SK-N-SH (cell line): ENCODE measurements at regions not wholly inside any gene's neighbourhood (a gene's known extent, or its start where the extent isn't known, plus 50 kb on each side); places are given as distances from the start of the nearest gene placed in this dataset.

Source experiments
- CTCF ChIA-PET: fragments of 300-600, 350-600 bp; formaldehyde crosslinking; extraction: SDS; loops from one replicate; lab custom pipeline; 2021; lab: Yijun Ruan, JAX
- POLR2A ChIA-PET: fragments of 350-600 bp; sonication (Branson Sonifier 250); formaldehyde crosslinking; extraction: SDS; loops from one replicate; lab custom pipeline; 2020; ENCODE audit warnings: antibody characterized with exemption, inconsistent platforms; lab: Yijun Ruan, JAX
- DNase-seq: peaks from one replicate; pipeline ENCODE4 v3.0.0; 2012
- H2AFZ ChIP-seq: fragments of 200-600 bp; sonication (generic); 2 replicates; pipeline ENCODE4 v1.8.1; 2016; ENCODE audit warnings: antibody characterized with exemption, mild to moderate bottlenecking, low read depth
- H3F3A ChIP-seq: fragments of 200-600 bp; sonication (generic); replicated peaks from 2 replicates; pipeline ENCODE3; 2016; ENCODE audit warnings: antibody characterized with exemption, mild to moderate bottlenecking; ENCODE audit not compliant: insufficient read depth
- H3K27ac ChIP-seq, 2 experiments: fragments of 200-500 bp in 1 of 2; fragments of 200-600 bp in 1 of 2; sonication (Bioruptor generic) in 1 of 2; sonication (generic), shearing (Covaris generic) in 1 of 2; 2 replicates each; pipeline versions ENCODE4 v1.5.1 to v1.6.1; 2014 to 2016; ENCODE audit warnings: low read depth in 2 of 2, inconsistent platforms in 1 of 2, low read length in 1 of 2, mild to moderate bottlenecking in 1 of 2, mixed read lengths in 1 of 2
- H3K27me3 ChIP-seq: fragments of 200-600 bp; sonication (generic), shearing (Covaris generic); 2 replicates; pipeline ENCODE4 v1.6.1; 2016; ENCODE audit warnings: mixed run types; ENCODE audit not compliant: insufficient read depth
- H3K36me3 ChIP-seq, 2 experiments: fragments of 200-500 bp in 1 of 2; fragments of 200-600 bp in 1 of 2; sonication (Bioruptor generic) in 1 of 2; sonication (generic) in 1 of 2; replicated peaks in 1 of 2; 2 replicates each; pipeline versions ENCODE3 to v1.5.1; 2014 to 2016; ENCODE audit warnings: low read length in 1 of 2, mild to moderate bottlenecking in 1 of 2; ENCODE audit not compliant: insufficient read depth in 2 of 2, control insufficient read depth in 1 of 2
- H3K4me1 ChIP-seq, 2 experiments: fragments of 200-500 bp in 1 of 2; fragments of 200-600 bp in 1 of 2; sonication (Bioruptor generic) in 1 of 2; sonication (generic), shearing (Covaris generic) in 1 of 2; 2 replicates each; pipeline versions ENCODE4 v1.5.1 to v1.6.1; 2014 to 2016; ENCODE audit warnings: low read depth in 1 of 2, low read length in 1 of 2, mixed run types in 1 of 2; ENCODE audit not compliant: insufficient read depth in 2 of 2, control insufficient read depth in 1 of 2
- H3K4me2 ChIP-seq: fragments of 200-600 bp; sonication (generic), shearing (Covaris generic); 2 replicates; pipeline ENCODE4 v1.6.1; 2017; ENCODE audit warnings: mixed run types
- H3K4me3 ChIP-seq, 2 experiments: fragments of 200-500 bp in 1 of 2; fragments of 200-600 bp in 1 of 2; sonication (Bioruptor generic) in 1 of 2; sonication (generic), shearing (Covaris generic) in 1 of 2; 2 replicates each; pipeline versions ENCODE4 v1.5.1 to v1.8.1; 2014 to 2016; ENCODE audit warnings: low read depth in 2 of 2, inconsistent platforms in 1 of 2, low read length in 1 of 2, mild to moderate bottlenecking in 1 of 2, mixed read lengths in 1 of 2, moderate library complexity in 1 of 2
- H3K79me2 ChIP-seq: fragments of 200-600 bp; sonication (generic); 2 replicates; pipeline ENCODE4 v1.8.1; 2017; ENCODE audit warnings: mild to moderate bottlenecking; ENCODE audit not compliant: insufficient read depth
- H3K9ac ChIP-seq: fragments of 200-600 bp; sonication (generic); 2 replicates; pipeline ENCODE4 v1.6.1; 2017; ENCODE audit warnings: mixed run types
- H3K9me2 ChIP-seq: fragments of 200-600 bp; sonication (generic); 2 replicates; pipeline ENCODE4 v1.6.1; 2017; ENCODE audit warnings: mixed run types
- H3K9me3 ChIP-seq: fragments of 200-600 bp; sonication (generic); 2 replicates; pipeline ENCODE4 v1.6.1; 2017; ENCODE audit warnings: mixed run types, mild to moderate bottlenecking, moderate library complexity
- H4K20me1 ChIP-seq: fragments of 200-600 bp; sonication (generic); 2 replicates; pipeline ENCODE4 v1.6.1; 2017; ENCODE audit warnings: mild to moderate bottlenecking, mixed run types; ENCODE audit not compliant: insufficient read depth
- ELF1 ChIP-seq: IDR thresholded peaks from 2 replicates; pipeline ENCODE4 v1.4.0; 2012
- FOXJ3 ChIP-seq: sonication (generic); formaldehyde crosslinking; IDR thresholded peaks from 2 replicates; pipeline ENCODE4 v1.5.1; 2020; ENCODE audit warnings: mild to moderate bottlenecking, missing genetic modification reagents
- FOXM1 ChIP-seq: IDR thresholded peaks from 2 replicates; pipeline ENCODE4 v1.4.0; 2012; ENCODE audit warnings: low read depth, mild to moderate bottlenecking
- MEF2A ChIP-seq: IDR thresholded peaks from 2 replicates; pipeline ENCODE4 v1.4.0; 2012; ENCODE audit warnings: low read depth, borderline replicate concordance
- MXI1 ChIP-seq: IDR thresholded peaks from 2 replicates; pipeline ENCODE4 v1.6.1; 2012; ENCODE audit warnings: mild to moderate bottlenecking, low read depth, low read length, improper control_type of control experiment
- PBX3 ChIP-seq: IDR thresholded peaks from 2 replicates; pipeline ENCODE4; 2012
- REST ChIP-seq: IDR thresholded peaks from 2 replicates; pipeline ENCODE4 v1.6.1; 2012; ENCODE audit warnings: mild to moderate bottlenecking, low read depth, low read length, moderate library complexity
- RXRA ChIP-seq: IDR thresholded peaks from 2 replicates; pipeline ENCODE4 v1.4.0; 2012; ENCODE audit warnings: low read depth, mild to moderate bottlenecking, borderline replicate concordance
- SIN3A ChIP-seq: IDR thresholded peaks from 2 replicates; pipeline ENCODE4 v1.6.1; 2012; ENCODE audit warnings: low read depth, mild to moderate bottlenecking, low read length, moderate library complexity, borderline replicate concordance
- TAF1 ChIP-seq: IDR thresholded peaks from 2 replicates; pipeline ENCODE4 v1.6.1; 2012; ENCODE audit warnings: low read depth, mild to moderate bottlenecking, low read length, moderate library complexity, borderline replicate concordance
- TEAD4 ChIP-seq: IDR thresholded peaks from 2 replicates; pipeline ENCODE4 v1.4.0; 2012; ENCODE audit warnings: mild to moderate bottlenecking, borderline replicate concordance; ENCODE audit not compliant: insufficient read depth
- WGBS: methylation state at CpG from one replicate; pipeline ENCODE4 v1.1.6; 2017; ENCODE audit warnings: low lambda C conversion rate; 5-methylcytosine and 5-hydroxymethylcytosine counted together
- TF ChIP-seq, protein P1 (sequence below): IDR thresholded peaks from 2 replicates; pipeline ENCODE4 v1.4.0; 2012; ENCODE audit warnings: low read depth

- H3K4me2 ChIP-seq = no peak overlapping the region
- TF ChIP-seq, protein P1, sequence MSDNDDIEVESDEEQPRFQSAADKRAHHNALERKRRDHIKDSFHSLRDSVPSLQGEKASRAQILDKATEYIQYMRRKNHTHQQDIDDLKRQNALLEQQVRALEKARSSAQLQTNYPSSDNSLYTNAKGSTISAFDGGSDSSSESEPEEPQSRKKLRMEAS = no peak
- TF ChIP-seq TEAD4 = no peak
- TF ChIP-seq ELF1 = no peak
- TF ChIP-seq RXRA = no peak
- no peak for TF ChIP-seq REST
- TF ChIP-seq PBX3 = no peak
- TF ChIP-seq SIN3A = no peak
- ChIA-PET CTCF (interaction anchor here (0.5 kb wide), 1 partner anchor 47 kb away, joined by 3 read pairs; no protein-coding TSS in a partner anchor), POLR2A (no interaction called here)
- H3F3A ChIP-seq = peaks cover 20% of the 10 kb centered on the region
- H3K36me3 ChIP-seq = no peaks in the 10 kb centered on the region
- H3K9me2 ChIP-seq = no peaks in the 10 kb centered on the region
- no peaks in the 10 kb centered on the region for H3K79me2 ChIP-seq
- peaks cover 0 to 12% of the 10 kb centered on the region in 2 experiments; a peak in 2 of 4 replicates for H3K4me1 ChIP-seq
- WGBS = 83% methylated on average over 3 of the region's 3 CpGs
- H3K4me3 ChIP-seq = no peak overlapping the region
- H3K9me3 ChIP-seq = no peaks in the 10 kb centered on the region
- no peak overlapping the region for H3K9ac ChIP-seq
- no peak overlapping the region for H3K27ac ChIP-seq
- no peak overlapping the region for H2AFZ ChIP-seq
- no peak for DNase-seq
- H3K27me3 ChIP-seq = no peaks in the 10 kb centered on the region
- no peaks in the 10 kb centered on the region for H4K20me1 ChIP-seq
Observed at GRCh38 chr18:40863801-40864200, 1091.2 kb upstream of the PIK3C3 start.

DNA sequence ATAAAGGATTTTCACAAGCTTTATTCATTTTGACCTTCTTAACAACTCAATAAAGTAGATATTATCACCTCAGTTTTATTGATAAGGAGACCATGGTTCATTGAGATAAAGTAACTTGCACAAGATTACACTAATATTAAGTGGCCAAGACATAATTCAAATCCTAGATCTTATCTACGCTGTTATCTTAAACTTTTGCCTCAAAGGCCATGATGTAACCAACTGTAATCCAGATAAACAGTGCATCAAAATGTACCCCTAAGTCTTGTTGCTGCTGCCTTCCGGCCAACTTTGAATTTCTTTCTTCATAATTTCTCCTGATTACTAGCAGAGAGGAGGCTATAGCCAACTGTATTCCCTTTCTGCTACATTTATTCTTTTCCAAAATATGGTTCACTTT, 1094.8 kb upstream of the PIK3C3 start:
- Histone ChIP-seq H3K27ac (no peak overlapping the region), H3K4me1 (no peaks in the 10 kb centered on the region), H3K9me2 (no peaks in the 10 kb centered on the region), H2AFZ (no peak overlapping the region), H3K9ac (no peak overlapping the region), H3K9me3 (no peaks in the 10 kb centered on the region), H3K4me2 (no peak overlapping the region), H3F3A (no peaks in the 10 kb centered on the region), H3K27me3 (no peaks in the 10 kb centered on the region), H4K20me1 (no peaks in the 10 kb centered on the region), H3K79me2 (no peaks in the 10 kb centered on the region), H3K4me3 (no peak overlapping the region), H3K36me3 (no peaks in the 10 kb centered on the region)
- ChIA-PET CTCF (no interaction called here), POLR2A (no interaction called here)
- DNase-seq = no peak
- TF ChIP-seq MXI1 (no peak), MEF2A (no peak), FOXJ3 (CRISPR knock-in tag) (no peak), TAF1 (no peak), FOXM1 (no peak)
- WGBS = 86% methylated on average over 2 of the region's 2 CpGs
